ENCODE measurements at regions not wholly inside any gene's neighbourhood (a gene's known extent, or its start where the extent isn't known, plus 50 kb on each side); places are given as distances from the start of the nearest gene placed in this dataset.

- TF ChIP-seq TAF1 (IDR thresholded peaks at IDR 0.05; ENCODE audit: borderline replicate concordance, low read depth, low read length) (no peak), POLR2A (IDR thresholded peaks at IDR 0.05; ENCODE audit: low read depth, low read length) (no peak), POLR2AphosphoS5 (IDR thresholded peaks at IDR 0.05; ENCODE audit: low read depth, low read length) (no peak)
Observed at GRCh38 chr18:77334876-77335275, 85.2 kb downstream of the GALR1 start.

Data from GM12892 (cell line).